A549 (cell line): ENCODE measurements at regions not wholly inside any gene's neighbourhood (a gene's known extent, or its start where the extent isn't known, plus 50 kb on each side); places are given as distances from the start of the nearest gene placed in this dataset.

ENCODE experiments used
- ATAC-seq, 2 experiments: fragments of 200-7000 bp in 1 of 2; fragments of >200 bp in 1 of 2; cut with Nextera tagmentation in 1 of 2; cut with Tn5 transposase in 1 of 2; 3 replicates each; pipeline versions ENCODE4 v1.8.0 to v1.9.1; 2018 to 2020; ENCODE audit warnings: mild to moderate bottlenecking in 1 of 2, moderate library complexity in 1 of 2
- CTCF ChIA-PET: fragments of 300-600 bp; sonication (Branson Sonifier 250); formaldehyde crosslinking; extraction: SDS; loops from one replicate; lab custom pipeline; 2021; ENCODE audit warnings: antibody characterized with exemption, inconsistent platforms; lab: Yijun Ruan, JAX
- POLR2A ChIA-PET: fragments of 350-600 bp; formaldehyde crosslinking; extraction: SDS; loops from one replicate; lab custom pipeline; 2021; ENCODE audit warnings: antibody characterized with exemption, inconsistent platforms; lab: Yijun Ruan, JAX
- DNase-seq, 2 experiments: peaks; one replicate each; pipeline versions ENCODE4 v3.0.0 to v3.0.0-alpha.2; 2011 to 2016; ENCODE audit warnings: low read depth in 1 of 2, low spot score in 1 of 2
- FAIRE-seq: peaks from 2 replicates; lab custom pipeline; 2011; peaks lifted over from hg19 to GRCh38; lab: Jason Lieb, UNC
- H3K27ac ChIP-seq, 2 experiments: fragments of >200 bp; sonication (Bioruptor Twin); formaldehyde crosslinking; 3 replicates each; pipeline ENCODE4 v1.5.1; 2016 to 2017
- H3K4me1 ChIP-seq: fragments of >200 bp; sonication (Bioruptor Twin); formaldehyde crosslinking; 3 replicates; pipeline ENCODE4 v1.6.1; 2016
- H3K4me2 ChIP-seq: fragments of >200 bp; sonication (Bioruptor Twin); formaldehyde crosslinking; 3 replicates; pipeline ENCODE4 v1.6.1; 2016
- H3K4me3 ChIP-seq: fragments of >200 bp; sonication (Bioruptor Twin); formaldehyde crosslinking; 3 replicates; pipeline ENCODE4 v1.5.1; 2016
- H3K9me3 ChIP-seq: fragments of >200 bp; sonication (Bioruptor Twin); formaldehyde crosslinking; 3 replicates; pipeline ENCODE4 v1.6.1; 2016
- BHLHE40 ChIP-seq: IDR thresholded peaks from 2 replicates; pipeline ENCODE4 v1.6.1; 2012; ENCODE audit warnings: low read depth, low read length, inconsistent platforms
- CHD4 ChIP-seq: fragments of 200-600 bp; sonication (generic); IDR thresholded peaks from 2 replicates; pipeline ENCODE4 v1.6.1; 2016; ENCODE audit warnings: antibody characterized with exemption, mild to moderate bottlenecking, borderline replicate concordance
- EHMT2 ChIP-seq: fragments of 200-600 bp; sonication (generic); IDR thresholded peaks from 2 replicates; pipeline ENCODE4 v1.6.1; 2016; ENCODE audit warnings: antibody characterized with exemption, low read depth, mild to moderate bottlenecking, moderate library complexity
- FOSB ChIP-seq: fragments of 250-450 bp; sonication (Bioruptor Pico); IDR thresholded peaks from 2 replicates; pipeline ENCODE4 v1.5.0; 2020; ENCODE audit warnings: mild to moderate bottlenecking, moderate library complexity
- HOXA7 ChIP-seq: fragments of 250-450 bp; sonication (Bioruptor Pico); IDR thresholded peaks from 2 replicates; pipeline ENCODE4 v1.5.0; 2020; ENCODE audit warnings: mild to moderate bottlenecking, moderate library complexity
- HOXB13 ChIP-seq: fragments of 250-450 bp; sonication (Bioruptor Pico); IDR thresholded peaks from 2 replicates; pipeline ENCODE4 v1.5.0; 2020; ENCODE audit warnings: low read depth, mild to moderate bottlenecking, moderate library complexity
- JUN ChIP-seq, 2 experiments: fragments of >200 bp; sonication (Bioruptor Twin); formaldehyde crosslinking; IDR thresholded peaks; 2 replicates in 1 of 2; 3 replicates in 1 of 2; pipeline ENCODE4 v1.6.1; 2016 to 2017
- KDM1A ChIP-seq: fragments of 200-600 bp; sonication (generic); IDR thresholded peaks from 2 replicates; pipeline ENCODE4 v1.6.1; 2016; ENCODE audit warnings: low read depth, mild to moderate bottlenecking
- KDM5A ChIP-seq: fragments of 200-600 bp; sonication (generic); IDR thresholded peaks from 2 replicates; pipeline ENCODE4 v1.6.1; 2016; ENCODE audit warnings: antibody characterized with exemption, mild to moderate bottlenecking
- MAZ ChIP-seq: fragments of 150-350 bp; IDR thresholded peaks from 2 replicates; pipeline ENCODE4 v1.6.1; 2014; ENCODE audit warnings: antibody characterized with exemption, low read depth, low read length, borderline replicate concordance
- MYC ChIP-seq: IDR thresholded peaks from 2 replicates; pipeline ENCODE4 v1.6.1; 2012; ENCODE audit warnings: mild to moderate bottlenecking, inconsistent platforms, low read length, improper control_type of control experiment, borderline replicate concordance
- NFE2L2 ChIP-seq: fragments of 150-350 bp; conservative IDR thresholded peaks from 2 replicates; pipeline ENCODE4 v1.6.1; 2014; ENCODE audit warnings: low read length
- NPAS2 ChIP-seq: fragments of 250-450 bp; sonication (Bioruptor Pico); IDR thresholded peaks from 2 replicates; pipeline ENCODE4 v1.8.0; 2022; ENCODE audit warnings: mild to moderate bottlenecking, moderate library complexity, borderline replicate concordance
- PHF8 ChIP-seq: fragments of 200-600 bp; sonication (generic); IDR thresholded peaks from 2 replicates; pipeline ENCODE4 v1.6.1; 2016; ENCODE audit warnings: low read depth, mild to moderate bottlenecking, antibody characterized with exemption, moderate library complexity, borderline replicate concordance
- POLR2A ChIP-seq: IDR thresholded peaks from 2 replicates; pipeline ENCODE4 v1.6.1; 2012; ENCODE audit warnings: mild to moderate bottlenecking, low read length
- POLR2AphosphoS2 ChIP-seq: conservative IDR thresholded peaks from 2 replicates; pipeline ENCODE4 v1.6.1; 2012; ENCODE audit warnings: low read length, improper control_type of control experiment, inconsistent platforms
- RCOR1 ChIP-seq: fragments of 150-350 bp; IDR thresholded peaks from 2 replicates; pipeline ENCODE4 v1.6.1; 2014; ENCODE audit warnings: antibody characterized with exemption, low read length, low read depth
- RFX5 ChIP-seq: fragments of 450-650 bp; IDR thresholded peaks from 2 replicates; pipeline ENCODE4 v1.7.1; 2014; ENCODE audit warnings: antibody characterized with exemption, mild to moderate bottlenecking, moderate library complexity
- SMC3 ChIP-seq: fragments of >200 bp; sonication (Bioruptor Twin); formaldehyde crosslinking; IDR thresholded peaks from 3 replicates; pipeline ENCODE4 v1.6.1; 2018; ENCODE audit warnings: inconsistent platforms
- TP53 ChIP-seq: fragments of 250-450 bp; sonication (Bioruptor Pico); IDR thresholded peaks from 2 replicates; pipeline ENCODE4 v1.5.0; 2021; ENCODE audit warnings: mild to moderate bottlenecking, moderate library complexity
- ZC3H11A ChIP-seq: fragments of 450-650 bp; IDR thresholded peaks from 2 replicates; pipeline ENCODE4 v1.6.1; 2014; ENCODE audit warnings: antibody characterized with exemption, mild to moderate bottlenecking
- ZFP36 ChIP-seq: fragments of 450-650 bp; IDR thresholded peaks from 2 replicates; pipeline ENCODE4 v1.6.1; 2014; ENCODE audit warnings: borderline replicate concordance; ENCODE audit not compliant: partially characterized antibody
- ZNF302 ChIP-seq: fragments of 250-450 bp; sonication (Bioruptor Pico); IDR thresholded peaks from 2 replicates; pipeline ENCODE4 v1.9.0; 2021; ENCODE audit warnings: inconsistent platforms, mild to moderate bottlenecking, moderate library complexity
- WGBS: methylation state at CpG from one replicate; pipeline ENCODE4 v1.1.6; 2017; ENCODE audit errors: missing lambda C conversion rate; 5-methylcytosine and 5-hydroxymethylcytosine counted together
- TF ChIP-seq, protein P1 (sequence below): fragments of >200 bp; sonication (Bioruptor Twin); formaldehyde crosslinking; IDR thresholded peaks from 3 replicates; pipeline ENCODE4 v1.5.1; 2016
- TF ChIP-seq, protein P2 (sequence below): IDR thresholded peaks from 2 replicates; pipeline ENCODE4 v1.6.1; 2012
- TF ChIP-seq, protein P3 (sequence below): fragments of 250-450 bp; sonication (Bioruptor Pico); IDR thresholded peaks from 2 replicates; pipeline ENCODE4 v1.5.0; 2020; ENCODE audit warnings: low read depth, mild to moderate bottlenecking, moderate library complexity

DNA sequence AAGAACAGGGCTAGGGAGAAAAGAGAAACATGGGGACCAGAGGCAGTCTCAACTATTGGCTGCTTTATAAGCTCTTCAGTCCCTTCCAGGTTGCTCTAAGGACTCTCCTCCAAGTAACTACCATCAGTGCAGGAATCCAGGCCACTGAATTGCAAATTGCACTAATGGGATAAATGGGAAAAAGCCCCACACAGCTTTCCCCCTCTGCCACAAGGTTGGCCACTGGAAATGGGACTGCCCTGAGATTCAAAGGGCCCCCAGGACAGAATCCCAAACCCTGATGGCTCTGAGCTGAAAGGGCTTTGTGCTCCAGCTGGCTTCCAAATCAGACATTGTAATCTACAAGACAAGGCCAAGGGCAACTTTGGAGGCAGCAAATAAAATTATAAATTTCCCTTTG lies 633.2 kb downstream of the ACTR3B start:
- POLR2A ChIA-PET, result no interaction called here
- no peak for ATAC-seq

DNA sequence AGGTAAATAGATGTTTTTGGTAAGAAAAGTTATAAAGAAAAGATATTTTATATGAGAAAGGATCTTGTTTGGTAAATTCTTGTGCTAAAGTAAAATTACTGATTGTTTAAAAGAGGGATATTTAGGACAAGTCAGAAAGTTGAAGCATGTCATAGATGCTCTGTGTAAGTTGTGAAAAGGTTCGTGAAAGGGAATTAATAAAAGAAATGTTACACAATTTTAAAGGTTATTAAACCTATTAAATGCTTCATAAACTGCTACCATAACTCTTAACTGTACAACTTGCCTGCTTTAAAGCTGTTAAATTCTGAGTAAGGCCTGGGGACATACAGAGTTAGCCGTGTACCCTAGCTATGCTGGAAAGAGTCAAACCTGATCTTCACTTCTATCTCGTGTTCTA lies 634.1 kb downstream of the ACTR3B start:
- TF ChIP-seq PHF8, result no peak
- TF ChIP-seq CHD4, result no peak
- TF ChIP-seq, protein P1, sequence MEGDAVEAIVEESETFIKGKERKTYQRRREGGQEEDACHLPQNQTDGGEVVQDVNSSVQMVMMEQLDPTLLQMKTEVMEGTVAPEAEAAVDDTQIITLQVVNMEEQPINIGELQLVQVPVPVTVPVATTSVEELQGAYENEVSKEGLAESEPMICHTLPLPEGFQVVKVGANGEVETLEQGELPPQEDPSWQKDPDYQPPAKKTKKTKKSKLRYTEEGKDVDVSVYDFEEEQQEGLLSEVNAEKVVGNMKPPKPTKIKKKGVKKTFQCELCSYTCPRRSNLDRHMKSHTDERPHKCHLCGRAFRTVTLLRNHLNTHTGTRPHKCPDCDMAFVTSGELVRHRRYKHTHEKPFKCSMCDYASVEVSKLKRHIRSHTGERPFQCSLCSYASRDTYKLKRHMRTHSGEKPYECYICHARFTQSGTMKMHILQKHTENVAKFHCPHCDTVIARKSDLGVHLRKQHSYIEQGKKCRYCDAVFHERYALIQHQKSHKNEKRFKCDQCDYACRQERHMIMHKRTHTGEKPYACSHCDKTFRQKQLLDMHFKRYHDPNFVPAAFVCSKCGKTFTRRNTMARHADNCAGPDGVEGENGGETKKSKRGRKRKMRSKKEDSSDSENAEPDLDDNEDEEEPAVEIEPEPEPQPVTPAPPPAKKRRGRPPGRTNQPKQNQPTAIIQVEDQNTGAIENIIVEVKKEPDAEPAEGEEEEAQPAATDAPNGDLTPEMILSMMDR, result no peak
- TF ChIP-seq ZFP36, result no peak
- TF ChIP-seq BHLHE40, result no peak
- no peak for TF ChIP-seq RCOR1
- no peak for ATAC-seq
- no peak overlapping the region for H3K4me2 ChIP-seq
- ChIA-PET POLR2A (no interaction called here), CTCF (no interaction called here)
- 2% methylated on average over 3 of the region's 3 CpGs for WGBS
- H3K4me1 ChIP-seq, result no peaks in the 10 kb centered on the region
- DNase-seq, result no peak
- H3K4me3 ChIP-seq, result no peak overlapping the region
- no peaks in the 10 kb centered on the region for H3K9me3 ChIP-seq
- no peak for FAIRE-seq
- H3K27ac ChIP-seq, result no peak overlapping the region

More for the DNA sequence above, 633.2 kb downstream of the ACTR3B start:
- no peak for FAIRE-seq
- H3K9me3 ChIP-seq, result no peaks in the 10 kb centered on the region
- TF ChIP-seq JUN (IDR thresholded peaks at IDR 0.05) (no peak), NFE2L2 (no peak)
- no peaks in the 10 kb centered on the region for H3K4me1 ChIP-seq
- no peak overlapping the region for H3K4me2 ChIP-seq
- no peak overlapping the region for H3K4me3 ChIP-seq
- no peak for DNase-seq
- CTCF ChIA-PET, result no interaction called here
- H3K27ac ChIP-seq, result no peak overlapping the region

DNA sequence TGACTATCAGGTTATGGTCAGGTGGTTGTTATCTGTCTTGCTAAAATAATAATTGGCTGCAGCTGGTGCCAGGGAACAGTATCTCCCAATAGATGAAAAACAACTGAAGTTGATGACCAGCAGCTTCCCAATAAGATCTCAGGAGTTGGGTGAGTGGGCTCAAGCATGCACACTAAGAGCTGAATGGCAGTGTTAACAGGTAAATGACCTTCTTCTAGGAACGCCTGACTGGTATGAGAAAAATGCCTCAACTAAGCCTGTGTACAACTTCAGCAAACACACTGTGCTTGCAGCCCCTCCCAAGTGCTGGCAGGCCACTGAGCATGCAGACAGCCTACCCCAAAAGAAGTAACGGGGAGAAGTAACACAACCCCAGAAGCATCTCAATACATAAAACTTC lies 636.9 kb downstream of the ACTR3B start:
- Histone ChIP-seq H3K27ac (no peak overlapping the region), H3K4me2 (no peak overlapping the region), H3K9me3 (no peaks in the 10 kb centered on the region), H3K4me3 (no peak overlapping the region), H3K4me1 (no peaks in the 10 kb centered on the region)
- no peak for ATAC-seq
- CTCF ChIA-PET, result interaction anchor here (1.0 kb wide), 1 partner anchor 11 kb away, joined by 3 read pairs; no protein-coding TSS in a partner anchor
- POLR2A ChIA-PET, result no interaction called here
- FAIRE-seq, result no peak
- TF ChIP-seq JUN (IDR thresholded peaks at IDR 0.05) (no peak), HOXB13 (CRISPR knock-in tag) (no peak), TP53 (CRISPR knock-in tag) (no peak), FOSB (CRISPR knock-in tag) (no peak), KDM5A (no peak), MYC (no peak), POLR2AphosphoS2 (no peak), ZC3H11A (no peak), EHMT2 (no peak), ZNF302 (CRISPR knock-in tag) (no peak), KDM1A (no peak), HOXA7 (CRISPR knock-in tag) (no peak), PHF8 (no peak), NPAS2 (CRISPR knock-in tag) (no peak), SMC3 (no peak), POLR2A (no peak), RFX5 (no peak), MAZ (no peak)
- TF ChIP-seq, protein P2, sequence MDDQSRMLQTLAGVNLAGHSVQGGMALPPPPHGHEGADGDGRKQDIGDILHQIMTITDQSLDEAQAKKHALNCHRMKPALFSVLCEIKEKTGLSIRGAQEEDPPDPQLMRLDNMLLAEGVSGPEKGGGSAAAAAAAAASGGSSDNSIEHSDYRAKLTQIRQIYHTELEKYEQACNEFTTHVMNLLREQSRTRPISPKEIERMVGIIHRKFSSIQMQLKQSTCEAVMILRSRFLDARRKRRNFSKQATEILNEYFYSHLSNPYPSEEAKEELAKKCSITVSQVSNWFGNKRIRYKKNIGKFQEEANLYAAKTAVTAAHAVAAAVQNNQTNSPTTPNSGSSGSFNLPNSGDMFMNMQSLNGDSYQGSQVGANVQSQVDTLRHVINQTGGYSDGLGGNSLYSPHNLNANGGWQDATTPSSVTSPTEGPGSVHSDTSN, result no peak
- TF ChIP-seq, protein P3, sequence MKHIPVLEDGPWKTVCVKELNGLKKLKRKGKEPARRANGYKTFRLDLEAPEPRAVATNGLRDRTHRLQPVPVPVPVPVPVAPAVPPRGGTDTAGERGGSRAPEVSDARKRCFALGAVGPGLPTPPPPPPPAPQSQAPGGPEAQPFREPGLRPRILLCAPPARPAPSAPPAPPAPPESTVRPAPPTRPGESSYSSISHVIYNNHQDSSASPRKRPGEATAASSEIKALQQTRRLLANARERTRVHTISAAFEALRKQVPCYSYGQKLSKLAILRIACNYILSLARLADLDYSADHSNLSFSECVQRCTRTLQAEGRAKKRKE, result no peak
- DNase-seq, result no peak
- 0% methylated on average over 2 of the region's 2 CpGs for WGBS
